ENCODE measurements at regions not wholly inside any gene's neighbourhood (a gene's known extent, or its start where the extent isn't known, plus 50 kb on each side); places are given as distances from the start of the nearest gene placed in this dataset.
"Not testable (repeated sequence)": the region's sequence is repeated elsewhere in the genome, so short reads cannot be mapped to it uniquely, and the experiment has no call there.

GRCh38 chr14:87630846-87631245, 362.1 kb downstream of the GALC start:
- no peak for DNase-seq (ENCODE audit: low read depth)

GRCh38 chr14:87629788-87630187, 363.2 kb downstream of the GALC start:
- no peak for DNase-seq (ENCODE audit: low read depth)

DNA sequence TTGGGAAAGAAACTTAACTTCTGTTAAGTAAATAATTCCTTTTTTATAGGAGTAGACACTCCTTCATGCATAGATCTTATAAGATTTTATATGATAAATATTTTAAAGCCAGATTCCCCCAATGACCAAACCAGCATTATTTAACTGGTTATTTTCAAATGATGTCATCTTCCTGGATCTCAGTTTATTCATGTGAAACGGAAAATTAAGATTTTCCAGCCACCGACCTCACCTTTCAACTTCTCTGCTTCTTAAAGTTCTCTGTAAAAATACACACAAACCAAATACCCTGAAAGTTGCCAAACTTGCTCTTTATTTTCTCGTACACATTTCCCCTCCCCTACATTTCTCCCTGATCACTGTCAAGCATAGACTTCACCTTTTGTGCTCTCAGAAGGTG, 364.2 kb downstream of the GALC start:
- DNase-seq (ENCODE audit: low read depth) = no peak

DNA sequence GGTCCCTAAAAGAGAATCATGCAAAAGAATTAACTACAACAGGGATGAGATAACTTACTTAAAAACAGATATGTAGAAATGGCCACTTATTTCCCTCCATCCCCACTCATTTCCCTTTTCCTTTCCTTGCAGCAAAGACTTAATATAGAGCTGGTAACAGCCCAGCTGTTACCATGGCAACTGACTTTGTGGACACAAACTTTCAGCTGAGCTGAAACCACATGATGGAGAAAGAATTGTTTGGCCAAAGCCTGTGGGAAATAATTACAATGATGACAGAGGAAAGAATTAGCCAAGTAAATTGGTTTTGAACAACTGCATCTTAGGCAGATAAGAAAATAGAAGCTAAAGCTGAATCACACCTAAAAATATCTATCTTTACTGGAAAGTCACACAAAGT, 364.9 kb downstream of the GALC start:
- no peak for DNase-seq (ENCODE audit: low read depth)

DNA sequence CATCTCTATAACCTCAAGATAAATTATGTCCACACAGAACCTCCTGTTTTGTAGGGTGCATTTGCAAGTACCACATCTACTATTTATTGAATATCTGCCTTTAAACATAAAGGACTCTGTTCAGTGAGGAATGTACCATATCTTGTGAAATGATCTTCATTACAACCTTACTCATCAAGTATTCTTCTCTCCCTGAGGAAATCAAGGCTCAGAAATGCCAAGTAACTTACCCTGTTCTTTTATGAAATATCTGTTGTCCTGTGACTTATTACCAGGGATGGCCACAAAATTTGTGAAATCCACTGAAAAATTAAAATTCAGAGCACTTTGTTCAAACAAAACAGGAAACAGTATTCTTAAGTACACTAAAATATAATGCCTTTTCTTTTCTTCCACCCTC, 366.7 kb downstream of the GALC start:
- no peak for DNase-seq (ENCODE audit: low read depth)

DNA sequence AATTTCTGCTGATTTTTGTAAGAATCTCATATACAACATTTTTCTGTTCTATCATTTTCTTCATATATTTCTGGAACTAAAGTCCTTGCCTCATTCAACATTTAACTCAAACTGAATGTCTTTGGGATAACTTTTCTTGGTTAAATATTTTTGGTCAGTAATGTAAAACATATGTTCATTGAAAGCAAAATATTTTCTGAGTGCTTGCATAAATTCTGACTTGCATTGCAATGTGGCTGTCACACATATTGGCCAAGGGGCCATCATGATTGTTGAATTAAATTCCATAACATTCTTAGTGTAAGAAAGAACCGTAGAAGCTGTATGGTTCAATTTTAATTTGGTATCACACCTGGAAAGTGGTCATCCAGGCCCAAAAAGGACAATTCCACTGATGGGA, 369.4 kb downstream of the GALC start:
- no peak for DNase-seq (ENCODE audit: low read depth)

- no peak for DNase-seq (ENCODE audit: low read depth)
Observed at GRCh38 chr14:87617079-87617478, 375.9 kb downstream of the GALC start.

DNA sequence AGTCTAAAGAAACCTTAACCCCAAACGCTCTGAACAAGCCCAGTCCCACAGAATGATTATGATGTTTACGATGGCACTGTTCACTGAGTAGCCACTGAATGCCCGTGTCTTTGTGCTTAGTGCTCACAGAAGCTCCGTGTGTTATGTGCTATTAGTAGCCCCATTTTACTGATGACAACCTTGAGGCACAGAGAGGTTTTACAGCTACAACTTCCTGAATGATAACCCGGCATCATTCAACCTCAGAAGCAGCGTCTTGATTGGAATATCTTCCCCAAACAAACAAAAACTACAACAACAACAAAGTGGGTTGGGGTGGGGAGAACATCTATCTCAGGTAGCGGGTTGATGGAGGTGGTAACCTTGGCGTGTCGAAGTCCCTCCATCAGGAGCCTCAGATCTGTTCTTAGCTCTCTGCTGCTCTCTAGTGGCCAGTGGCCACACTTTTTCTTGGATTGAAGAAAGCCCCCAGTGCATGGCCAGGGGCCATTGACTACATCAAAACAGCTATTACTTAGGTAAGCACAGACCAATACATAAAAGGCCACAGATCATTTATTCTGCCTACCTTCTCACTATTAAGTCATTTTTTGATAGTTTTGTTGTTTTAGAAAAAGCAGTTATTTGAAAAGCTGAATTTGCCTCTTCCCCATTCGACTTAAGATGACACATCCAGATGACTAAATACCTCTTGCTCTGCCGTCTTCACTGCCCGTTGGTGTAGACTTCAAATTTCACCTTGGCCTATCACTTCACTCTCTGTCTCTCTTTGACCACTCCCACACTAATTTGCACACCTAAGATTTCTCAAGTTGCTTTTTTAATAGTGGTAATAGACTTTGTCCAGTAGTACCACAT, 376.9 kb downstream of the GALC start:
- peak; percentile 2 for DNase-seq (ENCODE audit: low read depth)

GRCh38 chr14:87615047-87615446, 377.9 kb downstream of the GALC start:
- DNase-seq (ENCODE audit: low read depth) = no peak

DNA sequence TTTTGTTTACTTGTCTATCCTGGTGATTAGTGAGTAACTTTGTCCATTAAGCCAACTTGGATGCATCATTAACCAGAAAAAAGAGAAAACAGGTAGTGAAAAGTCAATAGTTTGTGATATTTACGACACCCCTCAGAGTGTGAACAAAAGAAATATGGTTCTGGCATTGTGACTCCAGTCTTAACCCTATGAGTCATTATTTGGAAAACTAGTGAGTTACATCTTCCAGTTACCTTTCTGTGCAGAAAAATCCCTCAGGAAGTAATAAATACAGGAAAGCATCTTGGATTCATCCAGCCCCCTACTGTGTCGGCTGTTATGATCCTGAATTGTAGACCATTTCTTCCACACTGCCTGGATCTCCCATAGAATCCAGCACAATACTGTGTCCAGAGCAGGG, 379.1 kb downstream of the GALC start:
- no peak for DNase-seq (ENCODE audit: low read depth)

DNA sequence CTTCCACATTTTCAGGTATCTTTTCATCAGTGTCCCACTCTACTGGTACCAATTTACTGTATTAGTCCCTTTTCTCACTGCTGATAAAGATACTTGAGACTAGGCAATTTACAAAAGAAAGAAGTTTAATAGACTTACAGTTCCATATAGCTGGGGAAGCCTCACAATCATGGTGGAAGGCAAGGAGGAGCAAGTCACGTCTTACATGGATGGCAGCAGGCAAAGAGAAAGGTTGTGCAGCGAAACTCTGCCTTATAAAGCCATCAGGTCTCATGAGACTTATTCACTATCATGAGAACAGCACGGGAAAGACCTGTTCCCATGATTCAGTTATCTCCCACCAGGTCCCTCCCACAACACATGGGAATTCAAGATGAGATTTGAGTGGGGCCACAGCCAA, 385.9 kb downstream of the GALC start:
- not testable (repeated sequence) for DNase-seq (ENCODE audit: low read depth)

DNA sequence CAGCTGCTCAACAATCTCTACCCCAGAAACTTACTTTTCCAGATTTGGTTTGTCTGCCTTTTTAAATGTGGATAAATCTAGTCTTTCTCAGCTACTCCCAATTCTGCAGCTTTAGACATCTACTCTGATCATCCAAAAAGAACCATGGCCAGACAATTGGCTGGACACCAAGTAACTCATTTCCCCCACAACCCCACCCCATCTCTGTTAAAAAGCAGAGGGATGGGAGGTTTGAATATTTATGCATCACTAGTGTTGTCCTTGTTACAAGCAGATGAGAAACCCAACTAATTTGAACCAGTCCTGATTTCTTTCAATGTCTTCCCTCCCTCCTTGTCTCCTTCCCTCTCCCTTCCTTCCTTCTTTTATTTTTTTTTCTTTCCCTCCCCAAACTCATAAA, 391.9 kb downstream of the GALC start:
- no peak for DNase-seq (ENCODE audit: low read depth)

DNA sequence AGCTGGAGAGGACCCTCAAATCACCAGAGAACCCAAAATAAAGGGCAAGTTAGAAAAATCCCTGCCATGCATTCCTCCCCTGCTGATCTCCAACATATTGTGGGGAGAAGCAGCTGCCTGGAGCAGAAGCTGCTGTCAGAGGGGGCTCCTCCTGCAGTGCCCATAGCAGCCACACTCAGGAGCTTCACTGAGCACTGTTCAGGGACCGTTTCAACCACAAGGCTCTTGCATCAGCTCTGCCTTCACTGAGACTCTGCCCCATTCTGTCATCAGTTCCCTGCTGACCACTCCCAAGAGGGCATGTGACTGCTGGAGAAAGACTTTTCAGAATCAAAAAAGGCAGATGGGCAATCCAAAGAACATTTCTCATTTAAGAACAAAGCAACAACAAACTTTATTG, 392.7 kb downstream of the GALC start:
- no peak for DNase-seq (ENCODE audit: low read depth)

DNA sequence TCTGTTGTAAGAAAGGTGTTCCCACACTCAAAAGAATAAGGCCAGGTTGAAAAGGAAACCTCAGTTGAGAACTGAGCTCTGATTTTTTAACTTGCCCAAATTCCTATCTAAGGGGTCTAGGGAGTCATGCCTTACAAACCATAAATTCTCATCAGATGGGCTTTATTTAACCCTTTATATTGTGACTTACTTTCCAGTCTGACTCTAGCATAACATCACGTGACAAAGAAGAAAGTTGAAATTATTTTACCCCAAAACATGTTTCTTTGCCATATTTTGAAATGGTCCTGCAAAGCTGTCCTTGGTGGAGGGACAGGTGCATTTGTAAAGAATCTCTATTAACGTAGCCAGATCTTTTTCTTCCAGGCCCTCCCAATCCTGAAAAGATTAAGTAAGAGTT, 411.7 kb downstream of the GALC start:
- DNase-seq (ENCODE audit: low read depth) = no peak

DNA sequence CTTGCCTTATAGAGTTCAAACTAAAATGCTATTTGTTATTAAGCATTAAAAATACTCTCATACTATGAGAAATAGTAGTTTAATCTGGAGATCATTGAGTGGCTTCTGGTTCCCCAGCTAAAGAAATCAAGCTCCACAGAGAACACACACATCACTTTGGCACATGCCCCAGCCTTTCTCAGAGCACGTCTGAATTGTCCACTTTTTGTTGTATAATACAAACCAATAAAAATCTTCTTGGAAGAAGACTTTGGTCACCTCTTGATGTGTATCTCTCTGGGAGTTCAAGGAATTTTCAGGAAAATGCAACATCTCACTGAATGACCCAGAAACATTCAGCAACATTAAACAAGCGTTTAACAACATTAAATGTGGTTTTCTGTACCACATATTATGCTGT, 413.9 kb downstream of the GALC start:
- DNase-seq (ENCODE audit: low read depth) = no peak

- no peak for DNase-seq (ENCODE audit: low read depth)
Observed at GRCh38 chr14:87575378-87575777, 417.6 kb downstream of the GALC start.

DNA sequence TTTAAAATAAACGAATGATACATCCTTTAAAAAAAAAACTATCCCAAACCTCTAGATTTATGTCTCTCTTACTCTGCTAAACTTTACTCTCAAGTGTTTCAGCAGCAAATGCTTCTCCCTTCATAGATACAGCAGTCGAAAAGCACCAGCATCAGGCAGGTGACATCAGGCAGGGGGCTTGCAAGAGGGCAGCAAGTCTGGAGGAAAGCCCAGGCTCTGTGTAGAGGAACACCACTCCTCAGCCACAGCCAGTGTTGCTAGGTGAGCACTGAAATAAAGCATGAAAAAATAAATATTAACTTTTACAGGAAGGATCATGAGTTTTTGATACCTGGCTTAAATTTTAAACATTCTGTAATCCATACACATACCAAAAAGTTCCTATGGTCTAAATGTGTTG, 419.4 kb downstream of the GALC start:
- no peak for DNase-seq (ENCODE audit: low read depth)

GRCh38 chr14:87567618-87568295, 425.2 kb downstream of the GALC start:
- no peak for DNase-seq (ENCODE audit: low read depth)

- no peak for DNase-seq (ENCODE audit: low read depth)
Observed at GRCh38 chr14:87566991-87567390, 426.0 kb downstream of the GALC start.

- DNase-seq (ENCODE audit: low read depth) = no peak
Observed at GRCh38 chr14:87547536-87547935, 445.4 kb downstream of the GALC start.

DNA sequence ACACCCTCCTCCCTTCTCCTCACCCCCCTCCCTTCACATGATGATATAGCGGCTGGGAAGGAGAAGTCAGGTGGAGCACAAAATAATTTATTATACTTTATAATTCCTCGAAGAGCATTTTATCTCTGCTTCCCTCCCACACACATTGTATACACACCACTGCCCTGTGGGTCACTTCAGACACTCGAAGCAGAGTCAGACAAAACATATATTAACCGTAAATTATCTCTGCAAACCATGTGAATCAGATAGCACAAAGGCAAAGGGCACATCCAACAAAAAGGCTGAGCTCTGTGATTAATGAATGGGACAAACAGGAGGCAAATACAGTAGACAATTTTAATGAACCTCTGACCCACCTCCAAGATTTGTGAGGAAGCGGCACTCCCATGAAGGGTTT, 450.7 kb downstream of the GALC start:
- DNase-seq (ENCODE audit: low read depth) = no peak

GRCh38 chr14:87540339-87540738, 452.6 kb downstream of the GALC start:
- no peak for DNase-seq (ENCODE audit: low read depth)

GRCh38 chr14:87529081-87529480, 463.9 kb downstream of the GALC start:
- DNase-seq (ENCODE audit: low read depth) = no peak

DNA sequence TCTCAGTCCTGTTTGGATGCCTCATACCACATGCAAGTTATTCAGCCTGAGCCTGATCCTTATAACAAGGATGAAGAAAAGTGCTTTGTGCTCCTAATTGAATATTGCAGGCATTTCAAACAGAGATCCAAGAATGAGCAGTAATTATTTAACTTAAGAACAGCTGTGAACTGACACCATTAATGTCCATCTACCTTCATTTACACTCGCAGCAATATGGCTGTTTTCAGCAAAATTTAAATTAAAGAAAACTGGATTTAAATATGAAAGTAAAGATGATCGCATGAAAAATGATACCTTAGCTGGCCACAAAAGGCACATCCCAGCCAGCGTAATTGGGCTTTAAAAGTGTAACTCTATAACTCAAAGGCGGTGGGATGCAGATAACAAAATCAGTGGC, 466.3 kb downstream of the GALC start:
- no peak for DNase-seq (ENCODE audit: low read depth)

Data from amniotic epithelial cell (primary cell).